ENCODE measurements at regions not wholly inside any gene's neighbourhood (a gene's known extent, or its start where the extent isn't known, plus 50 kb on each side); places are given as distances from the start of the nearest gene placed in this dataset.

DNA sequence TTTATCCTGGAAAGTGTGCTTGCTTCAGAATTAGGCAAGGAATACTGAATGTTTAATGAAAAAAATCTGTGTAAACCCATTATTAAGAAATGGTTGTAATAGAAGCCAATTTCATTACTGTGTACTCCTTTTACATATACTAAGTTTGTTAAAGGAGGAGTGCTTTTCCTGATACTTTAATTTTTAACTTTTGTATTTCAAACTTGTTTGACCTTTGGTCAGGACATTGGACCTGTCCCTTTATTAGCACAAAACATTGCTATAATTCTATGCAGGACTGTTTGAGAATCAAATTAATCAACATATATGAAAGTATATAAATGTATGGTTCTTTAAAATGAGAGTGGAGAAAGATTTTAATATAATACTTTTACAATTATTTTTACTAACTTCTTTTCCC is 659.6 kb downstream of the TMTC2 start:
- no peak for DNase-seq (ENCODE audit: low read depth, low spot score)
- ChIA-PET CTCF (no interaction called here), POLR2A (no interaction called here)
- TF ChIP-seq, protein P1, sequence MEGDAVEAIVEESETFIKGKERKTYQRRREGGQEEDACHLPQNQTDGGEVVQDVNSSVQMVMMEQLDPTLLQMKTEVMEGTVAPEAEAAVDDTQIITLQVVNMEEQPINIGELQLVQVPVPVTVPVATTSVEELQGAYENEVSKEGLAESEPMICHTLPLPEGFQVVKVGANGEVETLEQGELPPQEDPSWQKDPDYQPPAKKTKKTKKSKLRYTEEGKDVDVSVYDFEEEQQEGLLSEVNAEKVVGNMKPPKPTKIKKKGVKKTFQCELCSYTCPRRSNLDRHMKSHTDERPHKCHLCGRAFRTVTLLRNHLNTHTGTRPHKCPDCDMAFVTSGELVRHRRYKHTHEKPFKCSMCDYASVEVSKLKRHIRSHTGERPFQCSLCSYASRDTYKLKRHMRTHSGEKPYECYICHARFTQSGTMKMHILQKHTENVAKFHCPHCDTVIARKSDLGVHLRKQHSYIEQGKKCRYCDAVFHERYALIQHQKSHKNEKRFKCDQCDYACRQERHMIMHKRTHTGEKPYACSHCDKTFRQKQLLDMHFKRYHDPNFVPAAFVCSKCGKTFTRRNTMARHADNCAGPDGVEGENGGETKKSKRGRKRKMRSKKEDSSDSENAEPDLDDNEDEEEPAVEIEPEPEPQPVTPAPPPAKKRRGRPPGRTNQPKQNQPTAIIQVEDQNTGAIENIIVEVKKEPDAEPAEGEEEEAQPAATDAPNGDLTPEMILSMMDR (IDR thresholded peaks at IDR 0.05; ENCODE audit: low read depth, low read length): no peak
- no peak overlapping the region for H3K27ac ChIP-seq (ENCODE audit: low read depth, low read length)
- H3K4me3 ChIP-seq (ENCODE audit: low read depth, low read length): no peak overlapping the region
- H3K9me3 ChIP-seq (ENCODE audit: control insufficient read depth, insufficient read depth, low read length): no peaks in the 10 kb centered on the region
- no peaks in the 10 kb centered on the region for H3K27me3 ChIP-seq (ENCODE audit: control insufficient read depth, insufficient read depth, low read length)

DNA sequence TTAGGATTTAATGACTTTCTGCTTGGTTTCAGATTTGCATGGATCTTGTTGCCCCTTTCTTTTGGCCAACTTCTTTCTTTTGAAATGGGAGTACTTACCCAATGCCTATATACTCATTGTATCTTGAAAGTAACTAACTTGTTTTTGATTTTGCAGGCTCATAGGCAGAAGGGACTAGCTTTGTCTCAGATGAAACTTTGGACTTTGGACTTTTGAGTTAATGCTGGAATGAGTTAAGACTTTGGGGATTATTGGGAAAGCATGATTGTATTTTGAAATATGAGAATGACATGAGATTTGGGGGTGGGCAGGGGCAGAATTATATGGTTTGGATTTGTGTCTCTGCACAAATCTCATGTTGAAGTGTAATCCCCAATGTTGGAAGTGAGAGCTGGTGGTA is 657.1 kb downstream of the TMTC2 start:
- no peaks in the 10 kb centered on the region for H3K27me3 ChIP-seq (ENCODE audit: control insufficient read depth, insufficient read depth, low read length)
- H3K27ac ChIP-seq (ENCODE audit: low read depth, low read length): no peak overlapping the region
- ChIA-PET CTCF (no interaction called here), POLR2A (no interaction called here)
- DNase-seq (ENCODE audit: low read depth, low spot score): no peak
- no peak overlapping the region for H3K4me3 ChIP-seq (ENCODE audit: low read depth, low read length)
- peaks cover 4% of the 10 kb centered on the region; the same call in 1 of the 2 replicates for H3K9me3 ChIP-seq (ENCODE audit: control insufficient read depth, insufficient read depth, low read length)
- TF ChIP-seq, protein P1 (IDR thresholded peaks at IDR 0.05; ENCODE audit: low read depth, low read length): no peak

DNA sequence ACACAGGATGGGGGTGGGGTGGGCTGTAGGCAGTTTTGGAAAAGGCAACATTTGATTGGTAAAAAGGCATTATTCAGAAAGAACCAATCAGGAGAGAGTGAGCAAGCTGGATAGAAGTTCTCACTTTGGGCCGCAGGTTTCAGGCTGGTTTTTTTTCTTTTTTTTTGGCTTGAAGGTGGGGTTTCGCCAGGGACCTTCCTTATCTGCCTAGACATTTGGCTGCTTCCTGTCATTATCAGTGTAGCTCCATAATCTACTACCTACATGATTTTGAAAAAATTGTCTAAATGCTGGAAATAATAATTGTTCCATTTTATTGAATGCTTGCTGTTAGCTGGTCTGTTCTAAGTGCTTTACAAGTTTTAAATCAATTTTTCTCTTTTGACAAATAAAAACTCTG is 649.0 kb downstream of the TMTC2 start:
- CTCF ChIA-PET: no interaction called here
- Histone ChIP-seq H3K27me3 (ENCODE audit: control insufficient read depth, insufficient read depth, low read length) (no peaks in the 10 kb centered on the region), H3K27ac (ENCODE audit: low read depth, low read length) (no peak overlapping the region), H3K9me3 (ENCODE audit: control insufficient read depth, insufficient read depth, low read length) (peaks cover 6% of the 10 kb centered on the region; the same call in 1 of the 2 replicates), H3K4me3 (ENCODE audit: low read depth, low read length) (no peak overlapping the region)
- DNase-seq (ENCODE audit: low read depth, low spot score): no peak
- TF ChIP-seq, protein P1 (IDR thresholded peaks at IDR 0.05; ENCODE audit: low read depth, low read length): no peak
- POLR2A ChIA-PET: no interaction called here

DNA sequence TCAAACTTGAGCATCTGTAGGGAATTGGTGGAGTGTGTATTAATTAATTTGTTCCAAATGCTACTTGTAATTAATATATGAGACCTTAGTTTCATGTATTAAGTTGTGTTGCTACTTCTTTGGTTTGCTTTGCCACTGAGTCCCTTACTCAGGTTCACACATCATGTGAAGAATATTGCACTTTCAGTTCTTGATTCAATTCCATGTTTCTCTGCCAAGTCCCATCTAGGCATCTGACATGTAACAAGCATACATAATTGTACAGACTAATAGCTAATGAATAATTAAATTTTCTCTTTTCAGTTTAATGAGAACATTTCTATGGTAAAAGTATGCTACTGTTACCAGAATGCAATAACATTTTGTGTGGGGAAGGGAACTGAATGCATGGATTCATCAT is 640.0 kb downstream of the TMTC2 start:
- 0 out of 2 replicates have a peak, but pooled peaks cover 2% of the 10 kb centered on the region for H3K9me3 ChIP-seq (ENCODE audit: control insufficient read depth, insufficient read depth, low read length)
- no peak for DNase-seq (ENCODE audit: low read depth, low spot score)
- no peak overlapping the region for H3K27ac ChIP-seq (ENCODE audit: low read depth, low read length)
- POLR2A ChIA-PET: no interaction called here
- no peaks in the 10 kb centered on the region for H3K27me3 ChIP-seq (ENCODE audit: control insufficient read depth, insufficient read depth, low read length)
- CTCF ChIA-PET: interaction anchor here (0.7 kb wide), 1 partner anchor 641 kb away, joined by 3 read pairs; no protein-coding TSS in a partner anchor
- H3K4me3 ChIP-seq (ENCODE audit: low read depth, low read length): no peak overlapping the region
- TF ChIP-seq, protein P1 (IDR thresholded peaks at IDR 0.05; ENCODE audit: low read depth, low read length): no peak

DNA sequence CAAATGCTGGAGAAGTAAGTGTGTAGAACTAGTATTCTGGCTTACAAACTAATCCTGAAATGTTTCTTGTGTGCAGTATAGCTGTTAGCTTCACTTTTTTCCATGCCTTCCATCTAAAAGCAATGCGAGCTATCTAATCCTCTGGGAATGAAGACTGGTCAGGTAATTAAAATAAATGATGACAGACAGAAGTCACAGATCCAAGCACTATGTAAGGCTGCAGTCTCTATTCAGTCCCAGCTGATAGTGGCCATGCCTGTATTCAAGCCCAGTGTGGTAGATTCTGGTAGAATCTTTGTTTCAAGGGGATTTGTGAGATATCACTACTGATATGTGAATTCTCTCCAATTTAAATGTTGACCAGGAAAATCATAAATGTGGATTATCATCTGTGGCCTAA is 637.2 kb downstream of the TMTC2 start:
- DNase-seq (ENCODE audit: low read depth, low spot score): no peak
- TF ChIP-seq, protein P1 (IDR thresholded peaks at IDR 0.05; ENCODE audit: low read depth, low read length): no peak
- Histone ChIP-seq H3K27me3 (ENCODE audit: control insufficient read depth, insufficient read depth, low read length) (no peaks in the 10 kb centered on the region), H3K4me3 (ENCODE audit: low read depth, low read length) (no peak overlapping the region), H3K9me3 (ENCODE audit: control insufficient read depth, insufficient read depth, low read length) (0 out of 2 replicates have a peak, but pooled peaks cover 2% of the 10 kb centered on the region), H3K27ac (ENCODE audit: low read depth, low read length) (no peak overlapping the region)
- ChIA-PET POLR2A (no interaction called here), CTCF (no interaction called here)

Measured in AG04450 (cell line).